ENCODE measurements at regions not wholly inside any gene's neighbourhood (a gene's known extent, or its start where the extent isn't known, plus 50 kb on each side); places are given as distances from the start of the nearest gene placed in this dataset.

GRCh38 chr4:10765386-10765785 is 80.8 kb upstream of the CLNK start:
- Histone ChIP-seq H3K4me3 (no peak overlapping the region), H3K36me3 (no peaks in the 10 kb centered on the region), H3K4me1 (no peaks in the 10 kb centered on the region), H3K9me3 (no peaks in the 10 kb centered on the region), H3K27me3 (no peaks in the 10 kb centered on the region), H3K27ac (no peak overlapping the region)
- 43 to 53% methylated on average over 3 of the region's 3 CpGs for WGBS, 2 donors
- DNase-seq (ENCODE audit: low spot score in 2 of 2): no peak
- TF ChIP-seq EP300 (IDR thresholded peaks at IDR 0.05): no peak
- no peak for TF ChIP-seq POLR2A (IDR thresholded peaks at IDR 0.05)
- TF ChIP-seq CTCF (IDR thresholded peaks at IDR 0.05): no peak

- no peak for DNase-seq (ENCODE audit: low spot score in 2 of 2)
- Histone ChIP-seq H3K27me3 (no peaks in the 10 kb centered on the region), H3K4me1 (no peaks in the 10 kb centered on the region), H3K9me3 (no peaks in the 10 kb centered on the region), H3K36me3 (no peaks in the 10 kb centered on the region), H3K4me3 (no peak overlapping the region), H3K27ac (no peak overlapping the region)
- 63 to 72% methylated on average over 4 of the region's 4 CpGs for WGBS, 2 donors
- no peak for TF ChIP-seq EP300 (IDR thresholded peaks at IDR 0.05)
- TF ChIP-seq CTCF (IDR thresholded peaks at IDR 0.05): no peak
- no peak for TF ChIP-seq POLR2A (IDR thresholded peaks at IDR 0.05)
Observed at GRCh38 chr4:10762561-10762960, 78.0 kb upstream of the CLNK start.

GRCh38 chr4:10761903-10762302 is 77.3 kb upstream of the CLNK start:
- H3K4me3 ChIP-seq: no peak overlapping the region
- DNase-seq (ENCODE audit: low spot score in 2 of 2): no peak

GRCh38 chr4:10760086-10760485 is 75.5 kb upstream of the CLNK start:
- no peaks in the 10 kb centered on the region for H3K4me1 ChIP-seq
- no peaks in the 10 kb centered on the region for H3K36me3 ChIP-seq
- H3K9me3 ChIP-seq: no peaks in the 10 kb centered on the region
- H3K4me3 ChIP-seq: no peak overlapping the region
- WGBS, 2 donors: 84 to 87% methylated on average over 3 of the region's 3 CpGs
- no peaks in the 10 kb centered on the region for H3K27me3 ChIP-seq
- DNase-seq (ENCODE audit: low spot score in 2 of 2): no peak
- TF ChIP-seq POLR2A (IDR thresholded peaks at IDR 0.05) (no peak), EP300 (IDR thresholded peaks at IDR 0.05) (no peak), CTCF (IDR thresholded peaks at IDR 0.05) (no peak)
- no peak overlapping the region for H3K27ac ChIP-seq

More at GRCh38 chr4:10761903-10762302, 77.3 kb upstream of the CLNK start:
- Histone ChIP-seq H3K9me3 (no peaks in the 10 kb centered on the region), H3K27me3 (no peaks in the 10 kb centered on the region), H3K27ac (no peak overlapping the region), H3K36me3 (no peaks in the 10 kb centered on the region), H3K4me1 (no peaks in the 10 kb centered on the region)
- TF ChIP-seq EP300 (IDR thresholded peaks at IDR 0.05) (no peak), CTCF (IDR thresholded peaks at IDR 0.05) (no peak), POLR2A (IDR thresholded peaks at IDR 0.05) (no peak)
- 100% methylated on average over 1 of the region's 1 CpG for WGBS, 2 donors

GRCh38 chr4:10758906-10759305 is 74.3 kb upstream of the CLNK start:
- no peaks in the 10 kb centered on the region for H3K4me1 ChIP-seq
- H3K27ac ChIP-seq: no peak overlapping the region
- no peaks in the 10 kb centered on the region for H3K27me3 ChIP-seq
- no peak for DNase-seq (ENCODE audit: low spot score in 2 of 2)
- H3K36me3 ChIP-seq: no peaks in the 10 kb centered on the region
- TF ChIP-seq POLR2A (IDR thresholded peaks at IDR 0.05) (no peak), CTCF (IDR thresholded peaks at IDR 0.05) (no peak), EP300 (IDR thresholded peaks at IDR 0.05) (no peak)
- H3K4me3 ChIP-seq: no peak overlapping the region
- no peaks in the 10 kb centered on the region for H3K9me3 ChIP-seq

Measured in tibial nerve (tissue), 4 donors.